Naive B cell (primary cell): ENCODE measurements at regions not wholly inside any gene's neighbourhood (a gene's known extent, or its start where the extent isn't known, plus 50 kb on each side); places are given as distances from the start of the nearest gene placed in this dataset.

ENCODE experiments used
- ATAC-seq, 2 donors: fragments of 150-1000 bp; cut with Tn5 transposase; 2 replicates each; pipeline ENCODE4 v1.10.0; 2021; ENCODE audit warnings: low read depth in 2 of 2, mild to moderate bottlenecking in 2 of 2, moderate library complexity in 2 of 2
- DNase-seq: peaks from one replicate; pipeline ENCODE4 v3.0.0; 2022
- H3K27ac Mint-ChIP-seq, 6 donors: one replicate each; pipeline ENCODE4 v1.8.0; 2020 to 2022; ENCODE audit warnings: mild to moderate bottlenecking in 6 of 6, mixed read lengths in 6 of 6, moderate library complexity in 5 of 6, inconsistent platforms in 2 of 6
- H3K27me3 Mint-ChIP-seq, 3 donors: one replicate each; pipeline ENCODE4 v1.8.0; 2021 to 2022; ENCODE audit warnings: mixed read lengths in 3 of 3, mild to moderate bottlenecking in 1 of 3
- H3K36me3 Mint-ChIP-seq, 2 donors: one replicate each; pipeline ENCODE4 v1.8.0; 2020 to 2022; ENCODE audit warnings: mixed read lengths in 2 of 2, inconsistent platforms in 1 of 2, mild to moderate bottlenecking in 1 of 2
- H3K4me1 Mint-ChIP-seq, 3 donors: one replicate each; pipeline ENCODE4 v1.8.0; 2020 to 2022; ENCODE audit warnings: mixed read lengths in 3 of 3, inconsistent platforms in 1 of 3, mild to moderate bottlenecking in 1 of 3, moderate library complexity in 1 of 3
- H3K4me3 Mint-ChIP-seq, 8 donors: one replicate each; pipeline ENCODE4 v1.8.0; 2020 to 2022; ENCODE audit warnings: mild to moderate bottlenecking in 8 of 8, mixed read lengths in 8 of 8, moderate library complexity in 8 of 8, inconsistent platforms in 2 of 8
- H3K9me3 Mint-ChIP-seq, 7 donors: one replicate each; pipeline ENCODE4 v1.8.0; 2020 to 2022; ENCODE audit warnings: mixed read lengths in 7 of 7, mild to moderate bottlenecking in 5 of 7, inconsistent platforms in 2 of 7, moderate library complexity in 1 of 7

DNA sequence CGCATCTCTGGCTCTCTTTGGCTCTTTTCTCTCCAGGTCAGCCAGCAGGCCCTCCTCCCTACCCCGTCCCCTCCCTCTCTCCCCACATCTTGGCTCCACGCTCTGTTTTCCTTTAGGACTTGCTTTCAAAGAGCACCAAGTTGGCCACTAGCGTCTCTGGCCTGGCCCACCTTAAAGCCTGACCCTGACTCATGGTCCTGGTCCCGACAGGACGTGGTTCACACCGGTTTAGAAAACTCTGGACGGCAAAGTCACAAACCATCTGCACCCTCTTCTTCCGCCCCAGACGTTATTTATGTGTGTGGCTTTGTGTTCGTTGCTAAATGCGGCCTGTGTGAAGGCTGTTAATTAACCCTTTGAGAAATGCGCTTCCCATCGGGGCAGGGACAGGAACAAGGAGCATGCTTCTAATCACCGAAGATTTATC lies 169.0 kb upstream of the HAAO start:
- peak; percentile 44 to 50 for ATAC-seq
- Mint-ChIP-seq H3K27me3 (no peaks in the 10 kb centered on the region), H3K27ac (peak overlapping the region in 5 of 6 donors; percentile 79 to 95 (median 86)), H3K4me3 (peak overlapping the region in 7 of 8 donors; percentile 31 to 92 (median 86)), H3K4me1 (peaks cover 39 to 58% (median 56%) of the 10 kb centered on the region in 3 donors), H3K36me3 (no peaks in the 10 kb centered on the region), H3K9me3 (peaks cover 0 to 1% (median 0%) of the 10 kb centered on the region in 7 donors)
- DNase-seq, result no peak

DNA sequence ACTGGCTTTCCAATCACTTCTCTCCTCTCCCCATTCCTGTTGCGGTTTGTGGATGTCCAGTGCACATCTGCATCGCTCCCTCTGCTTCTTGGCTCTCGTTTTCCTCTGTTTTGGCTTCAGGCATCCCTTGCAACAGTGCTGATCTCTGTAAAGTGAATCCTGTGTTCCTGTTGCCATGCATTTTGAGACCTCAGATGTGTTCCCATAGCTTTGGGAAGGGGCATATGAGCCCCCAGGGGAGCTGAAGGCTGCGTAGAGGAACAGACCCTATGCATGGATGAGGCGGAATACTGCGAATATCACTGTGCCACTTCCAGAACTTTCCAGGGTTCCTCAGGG lies 168.4 kb upstream of the HAAO start:
- H3K27ac Mint-ChIP-seq, result peak overlapping the region in 4 of 6 donors; percentile 14 to 95 (median 50)
- H3K4me1 Mint-ChIP-seq, result peaks cover 42 to 61% (median 60%) of the 10 kb centered on the region in 3 donors
- H3K4me3 Mint-ChIP-seq, result peak overlapping the region in 4 of 8 donors; percentile 2 to 86 (median 76)
- no peak for DNase-seq
- no peaks in the 10 kb centered on the region for H3K36me3 Mint-ChIP-seq
- peaks cover 0 to 3% (median 0%) of the 10 kb centered on the region in 7 donors for H3K9me3 Mint-ChIP-seq
- no peaks in the 10 kb centered on the region for H3K27me3 Mint-ChIP-seq
- no peak for ATAC-seq

GRCh38 chr2:42960002-42960841 lies 167.8 kb upstream of the HAAO start:
- H3K4me1 Mint-ChIP-seq, result peaks cover 43 to 64% (median 63%) of the 10 kb centered on the region in 3 donors
- no peaks in the 10 kb centered on the region for H3K27me3 Mint-ChIP-seq
- ATAC-seq, result no peak
- no peaks in the 10 kb centered on the region for H3K36me3 Mint-ChIP-seq
- DNase-seq, result no peak
- peaks cover 0 to 3% (median 0%) of the 10 kb centered on the region in 7 donors for H3K9me3 Mint-ChIP-seq
- no peak overlapping the region for H3K4me3 Mint-ChIP-seq
- H3K27ac Mint-ChIP-seq, result peak overlapping the region in 4 of 6 donors; percentile 14 to 91 (median 50)

- Mint-ChIP-seq H3K27ac (peak overlapping the region in 2 of 6 donors; percentile 76 to 80), H3K9me3 (peaks cover 0 to 3% (median 0%) of the 10 kb centered on the region in 7 donors), H3K36me3 (no peaks in the 10 kb centered on the region), H3K4me1 (peaks cover 43 to 63% (median 60%) of the 10 kb centered on the region in 3 donors), H3K4me3 (peak overlapping the region in 1 of 8 donors; percentile 42), H3K27me3 (no peaks in the 10 kb centered on the region)
- ATAC-seq (no peak), DNase-seq (no peak)
Measured at GRCh38 chr2:42959234-42960001, 167.0 kb upstream of the HAAO start.

- ATAC-seq, result no peak
- H3K36me3 Mint-ChIP-seq, result no peaks in the 10 kb centered on the region
- no peaks in the 10 kb centered on the region for H3K27me3 Mint-ChIP-seq
- H3K4me3 Mint-ChIP-seq, result no peak overlapping the region
- peaks cover 43 to 62% (median 60%) of the 10 kb centered on the region in 3 donors for H3K4me1 Mint-ChIP-seq
- DNase-seq, result no peak
- peak overlapping the region in 5 of 6 donors; percentile 11 to 82 (median 79) for H3K27ac Mint-ChIP-seq
- peaks cover 0 to 3% (median 0%) of the 10 kb centered on the region in 7 donors for H3K9me3 Mint-ChIP-seq
Measured at GRCh38 chr2:42958741-42959233, 166.4 kb upstream of the HAAO start.

GRCh38 chr2:42957861-42958301 lies 165.5 kb upstream of the HAAO start:
- Mint-ChIP-seq H3K4me3 (no peak overlapping the region), H3K4me1 (peaks cover 40 to 59% (median 59%) of the 10 kb centered on the region in 3 donors), H3K27me3 (no peaks in the 10 kb centered on the region), H3K9me3 (peaks cover 0 to 3% (median 0%) of the 10 kb centered on the region in 7 donors), H3K27ac (peak overlapping the region in 1 of 6 donors; percentile 9), H3K36me3 (no peaks in the 10 kb centered on the region)
- no peak for DNase-seq
- no peak for ATAC-seq

DNA sequence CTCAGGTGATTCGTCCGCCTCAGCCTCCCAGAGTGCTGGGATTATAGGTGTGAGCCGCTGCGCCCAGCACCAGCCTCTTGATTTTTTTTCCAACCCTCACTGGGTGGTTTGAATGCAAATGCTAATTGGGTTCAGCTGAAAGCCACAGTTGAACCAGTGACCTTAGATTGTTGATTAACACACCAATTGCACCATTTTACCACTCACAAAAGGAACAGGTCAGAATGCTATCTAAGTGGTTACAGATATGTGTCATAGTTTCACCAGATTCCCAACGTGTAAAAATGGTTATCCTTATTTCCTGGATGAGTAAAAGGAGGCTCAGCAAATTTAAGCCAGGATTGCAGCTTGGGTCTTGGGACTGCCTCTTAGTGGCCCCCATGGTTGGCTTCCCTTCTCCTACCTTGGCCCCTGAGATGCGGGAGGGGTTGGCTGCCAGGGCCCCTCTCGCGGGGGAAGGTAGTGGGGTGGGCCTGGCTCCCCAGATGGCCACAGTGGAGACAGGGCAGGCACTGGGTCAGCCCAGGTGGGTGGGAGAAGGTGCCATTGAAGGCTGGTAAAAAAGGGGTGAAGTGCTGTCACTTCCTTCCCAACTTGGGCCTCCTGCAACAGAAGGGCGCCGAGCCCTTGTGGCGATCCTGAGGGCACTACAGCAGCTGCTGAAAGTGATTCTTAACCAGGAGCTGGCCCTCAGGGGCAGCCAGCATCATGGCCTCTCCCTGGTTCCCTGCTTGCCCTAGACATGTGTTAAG lies 164.9 kb upstream of the HAAO start:
- no peak overlapping the region for H3K4me3 Mint-ChIP-seq
- H3K27me3 Mint-ChIP-seq, result no peaks in the 10 kb centered on the region
- H3K36me3 Mint-ChIP-seq, result peaks cover 0 to 6% of the 10 kb centered on the region in 2 donors
- DNase-seq (no peak), ATAC-seq (no peak)
- H3K9me3 Mint-ChIP-seq, result peaks cover 0 to 8% (median 0%) of the 10 kb centered on the region in 7 donors
- peak overlapping the region in 1 of 6 donors; percentile 33 for H3K27ac Mint-ChIP-seq
- H3K4me1 Mint-ChIP-seq, result peaks cover 40 to 59% (median 59%) of the 10 kb centered on the region in 3 donors

DNA sequence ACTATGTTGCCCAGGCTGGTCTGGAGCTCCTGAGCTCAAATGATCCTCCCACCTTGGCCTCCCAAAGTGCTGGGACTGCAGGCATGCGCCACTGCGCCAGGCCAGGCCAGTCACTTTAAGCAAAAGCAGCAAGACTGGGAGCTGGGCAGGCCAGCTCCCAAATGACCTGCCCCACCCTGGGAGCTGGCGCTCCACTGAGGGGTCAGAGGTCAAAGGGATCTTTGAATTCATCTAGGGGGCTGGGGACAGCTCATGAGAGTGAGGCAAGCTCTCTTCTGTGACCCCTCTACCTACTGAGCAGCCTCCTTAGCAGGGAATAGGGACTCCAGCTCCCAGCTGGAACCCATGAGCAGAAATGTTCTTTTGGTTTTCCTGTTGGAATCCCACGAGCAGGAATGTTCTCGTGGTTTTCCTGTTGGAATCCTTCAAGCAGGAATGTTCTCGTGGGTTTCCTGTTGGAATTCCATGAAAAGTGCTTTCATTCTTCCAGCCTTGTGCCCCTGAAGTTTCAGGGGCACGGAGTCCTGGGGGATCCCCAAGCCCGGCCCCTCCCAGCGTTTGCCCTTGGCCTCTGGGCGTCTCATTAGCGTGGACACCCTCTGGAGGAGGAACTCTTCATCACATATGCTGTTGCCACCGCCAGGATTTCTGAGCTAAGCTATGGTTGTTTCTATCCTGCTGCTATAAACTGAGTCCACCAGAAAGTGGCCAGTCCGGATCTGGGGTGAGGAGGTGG lies 162.0 kb upstream of the HAAO start:
- no peaks in the 10 kb centered on the region for H3K27me3 Mint-ChIP-seq
- ATAC-seq (no peak), DNase-seq (no peak)
- H3K36me3 Mint-ChIP-seq, result peaks cover 0 to 18% of the 10 kb centered on the region in 2 donors
- H3K9me3 Mint-ChIP-seq, result peaks cover 0 to 8% (median 0%) of the 10 kb centered on the region in 7 donors
- peak overlapping the region in 3 of 6 donors; percentile 57 to 88 (median 74) for H3K27ac Mint-ChIP-seq
- no peak overlapping the region for H3K4me3 Mint-ChIP-seq
- peaks cover 45 to 65% (median 62%) of the 10 kb centered on the region in 3 donors for H3K4me1 Mint-ChIP-seq

GRCh38 chr2:42953216-42953615 lies 160.8 kb upstream of the HAAO start:
- Mint-ChIP-seq H3K27me3 (no peaks in the 10 kb centered on the region), H3K27ac (peak overlapping the region in 5 of 6 donors; percentile 29 to 86 (median 64)), H3K4me1 (peaks cover 50 to 71% (median 64%) of the 10 kb centered on the region in 3 donors), H3K4me3 (no peak overlapping the region), H3K36me3 (peaks cover 0 to 18% of the 10 kb centered on the region in 2 donors), H3K9me3 (peaks cover 0 to 8% (median 0%) of the 10 kb centered on the region in 7 donors)
- DNase-seq (no peak), ATAC-seq (no peak)

GRCh38 chr2:42951263-42951938 lies 159.0 kb upstream of the HAAO start:
- H3K4me1 Mint-ChIP-seq, result peaks cover 65 to 78% (median 75%) of the 10 kb centered on the region in 3 donors
- no peak for ATAC-seq
- no peaks in the 10 kb centered on the region for H3K27me3 Mint-ChIP-seq
- peak overlapping the region in 5 of 6 donors; percentile 50 to 89 (median 87) for H3K27ac Mint-ChIP-seq
- peak overlapping the region in 3 of 8 donors; percentile 51 to 63 (median 53) for H3K4me3 Mint-ChIP-seq
- DNase-seq, result no peak
- peaks cover 0 to 7% (median 0%) of the 10 kb centered on the region in 7 donors for H3K9me3 Mint-ChIP-seq
- peaks cover 0 to 18% of the 10 kb centered on the region in 2 donors for H3K36me3 Mint-ChIP-seq

DNA sequence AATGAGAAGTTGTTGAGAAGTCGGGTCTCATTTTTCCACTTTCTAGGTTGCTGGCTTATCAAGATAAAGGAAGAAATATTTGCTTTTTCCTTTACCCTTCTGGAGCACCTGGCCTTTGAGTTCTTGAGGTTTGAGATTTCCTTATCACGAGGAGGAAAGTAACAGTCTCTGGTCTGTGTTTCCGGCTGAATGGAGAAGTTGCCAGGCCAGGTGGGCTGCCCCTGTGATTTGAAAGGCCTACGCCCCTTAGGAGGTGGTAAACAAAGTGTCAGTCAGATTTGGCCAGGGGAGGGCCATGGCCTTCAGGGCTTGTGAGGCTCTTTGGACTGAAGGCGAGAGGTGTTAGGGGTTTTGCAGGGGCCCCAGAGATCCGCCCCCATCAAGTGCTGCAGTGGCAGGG lies 156.7 kb upstream of the HAAO start:
- peak; percentile 80 for DNase-seq
- ATAC-seq, result peak; percentile 93 to 97
- no peaks in the 10 kb centered on the region for H3K27me3 Mint-ChIP-seq
- peaks cover 55 to 72% (median 63%) of the 10 kb centered on the region in 3 donors for H3K4me1 Mint-ChIP-seq
- peaks cover 0 to 5% (median 0%) of the 10 kb centered on the region in 7 donors for H3K9me3 Mint-ChIP-seq
- H3K27ac Mint-ChIP-seq, result peak overlapping the region; percentile 87 to 98 (median 90)
- peak overlapping the region in 7 of 8 donors; percentile 5 to 85 (median 75) for H3K4me3 Mint-ChIP-seq
- peaks cover 0 to 18% of the 10 kb centered on the region in 2 donors for H3K36me3 Mint-ChIP-seq
